HG02642 (cell line): ENCODE measurements at regions not wholly inside any gene's neighbourhood (a gene's known extent, or its start where the extent isn't known, plus 50 kb on each side); places are given as distances from the start of the nearest gene placed in this dataset.
"Not testable (repeated sequence)": the region's sequence is repeated elsewhere in the genome, so short reads cannot be mapped to it uniquely, and the experiment has no call there.

Experiments
- ATAC-seq: cut with Tn5 transposase; IDR thresholded peaks from one replicate; pipeline ENCODE4 v1.9.1; 2021; ENCODE audit warnings: mild to moderate bottlenecking; ENCODE audit not compliant: unreplicated experiment, poor library complexity

DNA sequence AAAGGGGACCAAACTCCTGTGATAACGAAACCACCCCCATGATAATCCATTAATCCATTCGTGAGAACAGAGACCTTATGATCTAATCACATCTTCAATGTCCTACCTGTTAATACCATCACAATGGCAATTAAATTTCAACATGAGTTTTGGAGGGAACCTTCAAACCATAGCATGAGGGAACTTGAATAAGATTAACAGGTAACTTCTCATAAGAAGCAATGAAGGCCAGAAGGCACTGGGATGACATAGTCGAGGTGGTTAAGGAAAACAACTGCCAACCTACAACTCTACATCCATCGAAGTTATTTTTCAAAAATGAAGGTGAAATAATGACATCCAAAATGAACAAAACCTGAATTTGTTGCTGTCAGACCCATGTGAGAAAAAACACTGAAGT, 478.9 kb downstream of the EDEM1 start:
- no peak for ATAC-seq

DNA sequence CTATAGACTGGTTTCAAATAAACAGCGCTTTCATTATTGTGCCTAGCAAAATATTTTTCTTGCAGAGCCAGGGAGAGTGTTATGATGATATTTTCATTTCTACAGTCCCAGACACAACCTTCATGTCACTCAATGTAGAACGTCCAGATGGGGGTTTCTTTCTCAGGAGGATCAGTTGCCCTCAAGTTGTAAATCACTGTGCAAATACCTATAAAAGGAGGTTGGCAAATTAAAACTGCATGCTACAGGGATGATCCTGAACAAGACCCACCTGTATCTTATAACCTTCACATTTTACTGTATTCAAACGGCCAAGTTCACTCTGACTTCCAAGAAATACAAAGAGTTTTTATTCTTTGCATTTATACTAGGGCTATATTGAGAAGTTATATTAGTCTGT, 486.0 kb downstream of the EDEM1 start:
- ATAC-seq, result no peak

- no peak for ATAC-seq
Measured at GRCh38 chr3:5675319-5675718, 487.8 kb downstream of the EDEM1 start.

DNA sequence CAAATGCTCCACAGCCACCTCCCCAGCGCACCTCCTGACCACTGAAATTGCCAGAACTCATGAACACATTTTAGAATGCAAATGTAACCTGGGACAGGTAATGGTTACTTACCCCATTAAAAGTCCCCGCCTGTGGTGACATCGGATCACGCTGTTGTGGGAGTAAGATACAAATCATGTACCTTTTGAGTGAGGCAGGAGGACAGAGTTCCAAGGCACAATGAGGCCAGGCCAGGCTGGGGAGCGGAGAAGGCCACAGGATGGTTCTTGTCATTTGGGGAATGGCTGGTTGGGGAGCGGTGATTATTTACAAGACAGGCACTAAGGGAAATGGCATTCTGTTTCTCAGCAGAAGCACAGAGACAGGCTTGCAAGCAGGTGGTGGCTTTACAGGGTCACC, 490.0 kb downstream of the EDEM1 start:
- no peak for ATAC-seq

DNA sequence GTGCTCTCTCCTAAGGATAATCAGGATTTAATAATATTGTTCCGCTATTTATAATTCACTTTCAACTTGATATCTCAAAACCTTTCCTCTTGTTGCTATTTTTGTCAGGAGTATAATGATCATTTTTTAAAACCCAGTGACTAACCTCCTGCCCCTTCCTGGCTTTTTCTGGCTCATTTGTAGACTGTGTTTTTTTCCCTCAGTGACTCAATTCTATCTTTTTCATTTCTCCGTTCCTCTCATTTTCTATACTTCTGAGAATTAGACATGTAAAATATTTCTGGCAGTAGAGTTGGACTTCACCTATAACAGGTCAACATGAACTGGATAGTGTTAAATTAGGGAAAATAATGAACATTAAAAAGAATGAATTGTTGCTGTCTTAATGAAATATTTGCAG, 490.7 kb downstream of the EDEM1 start:
- ATAC-seq, result no peak

- no peak for ATAC-seq
Measured at GRCh38 chr3:5678844-5679243, 491.3 kb downstream of the EDEM1 start.

DNA sequence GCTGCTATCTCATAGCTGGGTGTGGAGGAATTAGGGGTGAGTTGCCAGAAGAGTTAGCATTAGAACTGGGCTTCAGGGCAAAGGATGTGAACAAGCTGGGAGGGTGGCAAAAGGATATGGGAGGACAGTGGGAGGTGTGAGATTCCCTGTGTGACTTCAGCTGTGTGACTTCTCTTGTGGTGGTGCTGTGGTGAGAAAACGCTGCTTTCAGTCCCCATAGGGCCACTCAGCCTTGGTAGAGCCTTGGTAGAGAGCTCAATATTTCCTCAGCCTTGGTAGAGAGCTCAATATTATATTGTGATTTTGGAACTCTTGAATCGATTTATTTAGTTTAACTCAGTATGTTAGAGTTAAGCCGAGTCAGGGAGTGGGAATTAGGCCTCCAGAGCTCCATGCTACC, 499.7 kb downstream of the EDEM1 start:
- ATAC-seq, result no peak

GRCh38 chr3:5690490-5690889, 503.0 kb downstream of the EDEM1 start:
- no peak for ATAC-seq

DNA sequence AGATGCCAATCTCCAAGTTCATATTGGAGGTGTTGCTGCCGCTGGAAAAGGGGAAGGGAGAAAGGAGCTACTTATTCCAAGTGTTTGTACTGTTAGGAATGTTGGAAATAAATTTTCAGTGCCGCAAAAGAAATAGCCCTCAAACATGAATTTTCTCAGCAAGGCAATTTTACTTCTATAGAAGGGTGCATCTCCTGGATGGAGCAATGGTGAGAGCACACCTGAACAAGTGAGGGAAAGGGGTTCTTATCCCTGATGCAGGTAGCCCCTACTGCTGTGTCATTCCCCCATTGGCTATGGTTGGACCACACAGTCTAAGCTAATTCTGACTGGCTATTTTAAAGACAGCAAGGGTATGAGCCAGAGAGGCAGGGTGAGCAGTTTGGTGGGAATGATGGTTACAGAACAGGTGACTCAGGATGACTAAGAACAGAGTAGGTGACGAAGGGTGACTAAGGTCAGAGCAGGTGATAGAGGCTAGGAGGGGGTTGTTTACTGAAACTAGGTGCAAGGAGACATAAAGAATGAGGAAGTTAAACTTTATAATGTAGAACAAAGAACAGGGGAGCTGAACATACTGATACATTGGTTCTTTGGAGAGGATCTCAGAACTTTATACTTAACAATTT, 503.5 kb downstream of the EDEM1 start:
- no peak for ATAC-seq

GRCh38 chr3:5692446-5692845, 504.9 kb downstream of the EDEM1 start:
- ATAC-seq, result no peak

GRCh38 chr3:5694266-5694665, 506.8 kb downstream of the EDEM1 start:
- no peak for ATAC-seq

DNA sequence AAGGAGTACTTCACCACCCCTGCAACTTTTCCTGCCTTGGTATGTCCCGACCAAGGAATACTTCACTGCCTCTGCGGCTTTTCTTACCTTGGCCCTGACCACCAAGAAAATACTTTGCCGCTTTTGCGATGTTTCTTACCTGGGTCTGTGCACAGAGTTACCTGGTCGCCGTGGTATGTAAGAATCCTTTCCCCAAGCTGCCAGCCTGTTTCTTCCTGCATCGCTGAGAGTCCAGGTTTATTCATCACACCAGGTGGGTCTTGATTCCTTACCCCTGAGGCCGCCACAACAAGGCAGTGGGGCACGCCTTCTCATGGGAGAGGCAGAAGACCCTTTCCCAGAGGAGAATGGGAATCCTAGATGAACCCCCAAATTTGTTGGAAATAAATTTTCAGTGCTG, 511.3 kb downstream of the EDEM1 start:
- no peak for ATAC-seq

DNA sequence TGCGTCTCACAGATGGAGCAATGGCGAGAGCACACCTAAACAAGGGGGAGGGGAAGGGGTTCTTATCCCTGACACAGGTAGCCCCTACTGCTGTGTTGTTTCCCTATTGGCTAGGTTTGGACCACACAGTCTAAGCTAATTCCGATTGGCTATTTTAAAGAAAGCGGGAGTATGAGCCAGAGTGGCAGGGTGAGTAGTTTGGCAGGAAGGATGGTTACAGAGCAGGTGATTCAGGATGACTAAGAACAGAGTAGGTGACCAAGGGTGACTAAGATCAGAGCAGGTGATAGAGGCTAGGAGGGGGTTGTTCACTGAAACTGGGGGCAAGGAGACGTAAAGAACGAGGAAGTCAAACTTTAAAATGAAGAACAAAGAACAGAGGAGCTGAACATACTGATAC, 511.8 kb downstream of the EDEM1 start:
- no peak for ATAC-seq

GRCh38 chr3:5699811-5700210, 512.3 kb downstream of the EDEM1 start:
- no peak for ATAC-seq

GRCh38 chr3:5701005-5701404, 513.5 kb downstream of the EDEM1 start:
- not testable (repeated sequence) for ATAC-seq

DNA sequence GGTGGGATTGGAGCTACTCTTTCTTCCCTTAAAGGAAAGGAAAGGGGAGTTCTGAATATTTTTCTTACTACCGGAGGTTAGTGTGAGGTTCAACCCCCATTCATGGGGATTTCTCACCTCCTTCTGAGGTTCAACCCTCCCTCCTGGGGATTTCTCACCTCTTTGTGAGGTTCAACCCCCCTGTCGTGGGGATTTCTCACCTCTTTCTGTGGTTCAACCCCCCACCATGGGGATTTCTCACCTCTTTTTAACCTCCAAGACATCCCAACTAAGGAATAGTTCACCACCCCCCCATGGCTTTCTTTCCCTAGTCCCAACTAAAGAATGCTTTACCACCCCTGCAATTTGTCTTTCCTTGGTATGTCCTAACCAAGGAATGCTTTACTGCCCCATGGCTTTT, 520.3 kb downstream of the EDEM1 start:
- ATAC-seq, result no peak

GRCh38 chr3:5709714-5710113, 522.2 kb downstream of the EDEM1 start:
- no peak for ATAC-seq

DNA sequence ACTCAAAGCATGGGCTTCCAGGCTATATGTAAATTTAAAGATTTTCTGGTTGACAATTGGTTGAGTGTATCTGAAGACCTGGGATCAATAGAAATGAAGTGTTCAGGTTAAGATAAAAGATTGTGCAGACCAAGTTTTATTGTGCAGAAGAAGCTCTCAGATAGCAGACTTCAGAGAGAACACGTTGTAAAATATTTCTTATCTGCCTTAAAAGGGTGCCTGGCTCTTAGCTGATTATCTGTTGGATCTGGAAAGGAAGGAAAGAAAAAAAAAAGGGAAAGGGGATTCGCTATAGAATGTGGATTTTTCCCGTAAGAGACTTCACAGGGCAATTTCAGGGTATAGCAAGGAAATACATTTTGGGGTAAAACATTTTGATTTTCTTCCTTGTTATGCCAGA, 523.2 kb downstream of the EDEM1 start:
- no peak for ATAC-seq

GRCh38 chr3:5717254-5717653, 529.7 kb downstream of the EDEM1 start:
- ATAC-seq, result no peak

GRCh38 chr3:5719668-5720067, 532.2 kb downstream of the EDEM1 start:
- ATAC-seq, result not testable (repeated sequence)

GRCh38 chr3:5725801-5726200, 538.3 kb downstream of the EDEM1 start:
- ATAC-seq, result no peak

DNA sequence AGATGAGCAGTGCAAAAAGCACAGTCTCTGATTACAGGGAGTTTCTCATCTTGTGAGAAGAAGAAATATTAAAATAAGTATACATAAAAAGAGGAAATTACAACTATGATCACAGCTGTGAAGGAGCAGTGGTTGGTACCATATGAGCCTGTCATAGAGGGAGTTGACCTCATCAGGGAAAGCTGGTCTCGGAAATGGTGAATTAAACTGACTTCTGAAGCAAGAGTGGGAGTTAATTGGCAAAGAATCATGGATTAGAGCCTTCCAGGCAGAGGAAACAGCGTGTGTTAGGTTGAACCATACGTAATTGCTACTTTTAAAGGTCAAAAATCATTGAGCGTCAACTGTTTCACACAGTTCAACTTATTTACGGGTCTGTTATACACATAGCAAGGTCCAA, 539.1 kb downstream of the EDEM1 start:
- ATAC-seq, result no peak
